ENCODE measurements at regions not wholly inside any gene's neighbourhood (a gene's known extent, or its start where the extent isn't known, plus 50 kb on each side); places are given as distances from the start of the nearest gene placed in this dataset.

GRCh38 chr12:92496790-92497189 is 206.0 kb upstream of the PLEKHG7 start:
- no peak for DNase-seq (ENCODE audit: low spot score)

- no peak for DNase-seq (ENCODE audit: low spot score)
Observed at GRCh38 chr12:92495108-92495507, 207.7 kb upstream of the PLEKHG7 start.

- DNase-seq (ENCODE audit: low spot score), result no peak
Observed at GRCh38 chr12:92493816-92494215, 209.0 kb upstream of the PLEKHG7 start.

GRCh38 chr12:92492995-92493394 is 209.8 kb upstream of the PLEKHG7 start:
- no peak for DNase-seq (ENCODE audit: low spot score)

- DNase-seq (ENCODE audit: low spot score), result no peak
Observed at GRCh38 chr12:92492291-92492690, 210.5 kb upstream of the PLEKHG7 start.

GRCh38 chr12:92489781-92490180 is 213.0 kb upstream of the PLEKHG7 start:
- no peak for DNase-seq (ENCODE audit: low spot score)

- no peak for DNase-seq (ENCODE audit: low spot score)
Observed at GRCh38 chr12:92488735-92489134, 214.1 kb upstream of the PLEKHG7 start.

- no peak for DNase-seq (ENCODE audit: low spot score)
Observed at GRCh38 chr12:92487138-92487485, 215.7 kb upstream of the PLEKHG7 start.

GRCh38 chr12:92486443-92487137 is 216.2 kb upstream of the PLEKHG7 start:
- no peak for DNase-seq (ENCODE audit: low spot score)

- no peak for DNase-seq (ENCODE audit: low spot score)
Observed at GRCh38 chr12:92485351-92486348, 217.1 kb upstream of the PLEKHG7 start.

GRCh38 chr12:92482599-92482998 is 220.2 kb upstream of the PLEKHG7 start:
- no peak for DNase-seq (ENCODE audit: low spot score)

- no peak for DNase-seq (ENCODE audit: low spot score)
Observed at GRCh38 chr12:92481066-92481465, 221.7 kb upstream of the PLEKHG7 start.

GRCh38 chr12:92478692-92479091 is 224.1 kb upstream of the PLEKHG7 start:
- DNase-seq (ENCODE audit: low spot score), result no peak

- no peak for DNase-seq (ENCODE audit: low spot score)
Observed at GRCh38 chr12:92476844-92477243, 225.9 kb upstream of the PLEKHG7 start.

GRCh38 chr12:92473564-92473963 is 229.2 kb upstream of the PLEKHG7 start:
- no peak for DNase-seq (ENCODE audit: low spot score)

GRCh38 chr12:92472201-92472600 is 230.6 kb upstream of the PLEKHG7 start:
- no peak for DNase-seq (ENCODE audit: low spot score)

GRCh38 chr12:92471551-92471950 is 231.2 kb upstream of the PLEKHG7 start:
- no peak for DNase-seq (ENCODE audit: low spot score)

GRCh38 chr12:92470608-92471021 is 232.2 kb upstream of the PLEKHG7 start:
- DNase-seq (ENCODE audit: low spot score), result no peak

- DNase-seq (ENCODE audit: low spot score), result peak; percentile 23
Observed at GRCh38 chr12:92469837-92470236, 233.0 kb upstream of the PLEKHG7 start.

GRCh38 chr12:92468358-92469020 is 234.3 kb upstream of the PLEKHG7 start:
- DNase-seq (ENCODE audit: low spot score), result no peak

- peak; percentile 23 for DNase-seq (ENCODE audit: low spot score)
Observed at GRCh38 chr12:92467886-92468285, 234.9 kb upstream of the PLEKHG7 start.

- DNase-seq (ENCODE audit: low spot score), result no peak
Observed at GRCh38 chr12:92466391-92467305, 236.1 kb upstream of the PLEKHG7 start.

Data from COLO829 (cell line).